ENCODE measurements at regions not wholly inside any gene's neighbourhood (a gene's known extent, or its start where the extent isn't known, plus 50 kb on each side); places are given as distances from the start of the nearest gene placed in this dataset.
"Not testable (repeated sequence)": the region's sequence is repeated elsewhere in the genome, so short reads cannot be mapped to it uniquely, and the experiment has no call there.

DNA sequence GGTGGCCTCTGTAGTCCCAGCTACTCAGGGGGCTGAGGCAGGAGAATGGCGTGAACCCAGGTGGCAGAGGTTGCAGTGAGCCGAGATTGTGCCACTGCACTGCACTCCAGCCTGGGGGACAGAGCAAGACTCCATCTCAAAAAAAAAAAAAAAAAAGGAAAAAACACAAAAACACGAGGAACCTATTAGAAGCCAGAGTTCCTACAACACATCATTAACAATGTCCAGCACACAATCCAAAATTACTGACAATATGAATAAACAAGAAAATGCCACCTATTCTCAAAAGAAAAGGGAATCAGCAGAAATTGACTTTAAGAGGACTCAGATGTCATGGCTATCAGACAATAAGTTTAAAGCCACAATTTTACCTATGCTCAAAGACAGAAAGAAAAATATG, 57.3 kb upstream of the HS3ST3A1 start:
- not testable (repeated sequence) for DNase-seq (ENCODE audit: low spot score)

DNA sequence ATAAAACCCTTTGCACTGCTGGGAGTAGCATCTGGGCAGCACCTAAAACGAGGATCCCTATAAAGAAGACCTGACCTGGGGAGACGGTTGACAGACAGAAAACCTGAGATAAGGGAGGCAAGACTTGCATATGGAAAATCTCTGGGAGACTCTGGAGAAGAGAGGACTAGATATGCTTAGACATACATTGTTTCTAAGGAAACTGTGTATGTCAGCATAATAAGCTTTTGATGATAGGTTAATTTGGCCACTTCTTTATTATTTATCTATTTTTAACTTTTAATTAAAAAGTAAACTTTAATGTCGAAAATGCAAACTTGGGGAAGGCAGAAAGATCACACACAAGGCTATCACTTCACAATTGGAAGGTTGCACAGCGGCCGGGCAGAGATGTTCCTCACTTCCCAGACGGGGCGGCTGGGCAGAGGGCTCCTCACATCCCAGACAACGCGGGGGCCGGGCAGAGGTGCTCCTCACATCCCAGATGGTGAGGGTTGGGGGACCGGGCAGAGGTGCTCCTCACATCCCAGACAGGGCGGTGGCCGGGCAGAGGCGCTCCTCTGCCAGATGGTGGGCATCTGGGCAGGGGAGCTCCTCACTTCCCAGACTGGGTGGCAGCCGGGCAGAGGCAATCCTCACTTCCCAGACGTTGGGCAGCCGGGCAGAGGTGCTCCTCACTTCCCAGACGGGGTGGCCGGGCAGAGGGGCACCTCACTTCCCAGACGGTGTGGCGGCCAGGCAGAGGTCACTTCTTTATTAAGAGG, 64.3 kb upstream of the HS3ST3A1 start:
- DNase-seq (ENCODE audit: low spot score): no peak

DNA sequence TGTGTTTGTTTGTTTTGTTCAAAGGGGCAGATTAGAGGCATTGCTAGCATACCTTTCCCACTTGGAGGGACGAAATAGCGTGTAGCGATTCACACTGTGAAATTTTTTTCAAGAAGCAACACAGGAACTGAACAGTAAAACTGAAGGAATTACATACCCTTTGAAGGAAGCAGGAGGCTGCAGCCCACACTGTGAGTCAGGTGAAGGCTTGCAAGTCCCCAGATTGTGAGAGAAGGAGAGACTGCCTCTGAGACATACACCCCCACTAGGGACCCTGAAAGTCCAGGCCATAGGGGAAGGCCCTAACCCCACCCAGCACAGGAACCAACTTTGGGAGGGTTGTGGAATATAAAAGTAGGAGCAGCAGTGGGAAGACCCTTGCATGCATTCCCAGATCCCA, 69.6 kb upstream of the HS3ST3A1 start:
- DNase-seq (ENCODE audit: low spot score): no peak

DNA sequence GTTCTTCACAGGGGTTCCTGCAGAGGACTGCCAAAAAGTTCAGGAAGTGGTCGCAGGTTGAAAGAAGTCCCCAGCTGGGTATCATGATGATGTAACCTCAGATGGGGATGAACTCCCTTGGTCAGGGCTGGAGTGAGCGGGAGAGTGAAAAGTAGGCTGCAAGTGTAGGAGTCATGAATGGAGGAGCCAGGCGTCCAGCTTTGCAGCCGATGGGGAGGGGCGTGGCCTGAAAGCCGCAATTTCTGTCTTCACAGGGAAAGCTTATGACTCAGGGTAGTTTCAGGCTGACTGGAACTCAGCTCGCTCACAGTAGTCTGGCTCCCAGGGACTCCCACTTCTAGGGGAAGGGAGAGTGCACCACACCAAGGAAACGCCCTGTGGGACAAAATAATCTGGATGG, 70.0 kb upstream of the HS3ST3A1 start:
- DNase-seq (ENCODE audit: low spot score): no peak

DNA sequence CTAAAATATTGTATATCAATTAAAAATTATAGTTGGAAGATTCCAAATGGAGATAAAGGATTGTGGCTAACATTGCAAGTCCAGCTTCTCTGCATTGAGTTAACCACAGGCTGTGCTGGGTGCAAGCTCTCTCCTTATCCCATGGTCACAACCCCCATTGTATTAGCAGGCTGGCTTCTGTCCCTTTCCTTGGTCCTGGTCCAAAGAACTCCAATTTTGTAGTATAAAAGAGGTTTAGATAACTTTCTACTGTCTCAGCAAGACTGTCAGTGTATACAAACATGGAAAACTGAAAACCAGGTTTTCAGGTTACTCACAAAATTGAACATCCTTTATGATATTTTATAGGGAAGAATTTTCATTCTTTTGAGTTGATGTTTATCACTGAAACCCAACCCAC, 76.6 kb upstream of the HS3ST3A1 start:
- DNase-seq (ENCODE audit: low spot score): peak; percentile 0

DNA sequence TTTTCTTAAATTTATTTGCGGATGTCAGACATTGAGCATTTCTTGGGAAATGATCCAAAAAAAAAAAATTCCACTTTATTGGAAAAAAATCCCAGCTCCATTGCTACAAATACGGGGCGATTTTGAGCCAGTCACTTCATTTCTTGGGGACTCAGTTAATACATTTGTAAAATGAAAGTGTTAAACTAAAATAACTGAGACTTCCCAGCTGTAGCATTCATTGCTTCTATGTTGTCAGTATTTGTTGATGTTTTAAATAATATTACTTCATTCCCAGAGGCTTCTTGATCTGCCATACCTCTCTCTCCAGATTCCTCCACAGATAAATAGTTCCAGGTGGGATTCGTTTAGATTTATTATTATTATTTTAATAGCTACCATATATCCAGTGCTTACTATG, 77.1 kb upstream of the HS3ST3A1 start:
- DNase-seq (ENCODE audit: low spot score): no peak

DNA sequence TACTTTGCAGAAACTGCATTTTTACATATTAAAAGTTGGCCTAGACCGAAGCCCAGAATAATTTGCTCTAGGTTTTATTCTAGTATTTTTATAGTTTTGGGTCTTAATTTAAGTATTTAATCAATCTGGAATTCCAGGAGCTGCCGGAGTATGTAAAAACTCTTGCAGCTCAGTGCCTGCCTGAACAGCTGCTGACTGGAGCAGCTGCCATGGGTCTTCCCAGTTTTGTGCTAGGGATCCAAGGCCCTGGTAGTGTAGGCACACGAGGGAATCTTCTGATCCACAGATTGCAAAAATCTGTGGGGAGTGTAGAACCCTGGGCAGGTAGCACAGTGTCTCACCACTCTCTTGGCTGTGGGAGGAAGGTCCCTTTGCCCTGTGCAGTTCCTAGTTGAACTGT, 87.0 kb upstream of the HS3ST3A1 start:
- no peak for DNase-seq (ENCODE audit: low spot score)

DNA sequence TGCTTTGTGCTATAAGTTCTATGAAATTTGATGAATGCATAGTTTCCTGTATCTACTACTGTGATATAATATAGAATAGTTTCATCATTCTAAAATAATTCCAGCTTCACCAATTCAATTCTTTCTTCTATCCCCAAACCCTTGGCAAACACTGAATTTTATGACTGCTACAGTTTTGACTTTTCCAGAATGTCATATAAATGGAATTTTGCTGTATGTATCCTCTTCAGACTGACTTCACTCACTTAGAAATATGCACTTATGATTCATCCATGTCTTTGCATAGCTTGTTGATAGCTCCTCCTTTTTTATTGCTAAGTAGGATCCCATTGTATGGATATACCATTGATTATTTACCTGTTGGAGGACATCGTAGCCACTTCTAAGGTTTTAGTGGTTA, 89.1 kb upstream of the HS3ST3A1 start:
- no peak for DNase-seq (ENCODE audit: low spot score)

DNA sequence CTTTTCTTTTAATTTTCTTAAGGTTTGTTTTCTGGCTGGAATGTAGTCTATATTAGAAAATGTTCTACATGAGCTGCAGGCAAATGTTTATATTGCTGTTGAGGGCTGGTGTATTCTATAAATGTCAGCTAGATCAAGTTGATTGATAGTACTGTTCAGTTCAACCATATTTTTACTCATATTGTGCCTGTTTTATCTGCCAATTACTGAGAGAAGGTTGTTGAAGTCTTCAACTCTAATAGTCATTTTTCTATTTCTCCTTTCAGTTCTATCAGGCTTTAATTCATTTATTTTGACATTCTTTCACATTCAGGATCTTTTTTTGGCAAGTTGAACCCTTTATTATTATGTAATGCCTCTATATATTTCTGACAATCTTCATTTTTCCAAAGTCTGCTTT, 93.2 kb upstream of the HS3ST3A1 start:
- no peak for DNase-seq (ENCODE audit: low spot score)

DNA sequence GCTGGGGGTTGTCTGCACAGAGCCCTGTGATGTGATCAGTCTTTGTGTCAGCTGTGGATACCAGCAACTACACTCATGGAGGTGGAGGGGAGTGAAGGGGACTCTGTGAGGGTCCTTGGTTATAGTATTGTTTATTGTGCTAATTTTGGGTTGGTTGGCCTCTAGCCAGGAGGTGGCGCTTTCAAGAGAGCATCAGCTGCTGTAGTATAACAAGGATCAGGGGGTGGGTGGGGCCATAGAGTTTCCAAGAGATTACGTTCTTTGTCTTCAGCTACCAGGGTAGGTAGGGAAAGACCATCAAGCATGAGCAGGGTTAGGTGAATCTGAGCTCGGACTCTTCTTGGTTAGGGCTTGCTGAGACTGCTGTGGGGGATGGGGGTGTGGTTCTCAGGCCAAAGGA, 97.1 kb upstream of the HS3ST3A1 start:
- no peak for DNase-seq (ENCODE audit: low spot score)

DNA sequence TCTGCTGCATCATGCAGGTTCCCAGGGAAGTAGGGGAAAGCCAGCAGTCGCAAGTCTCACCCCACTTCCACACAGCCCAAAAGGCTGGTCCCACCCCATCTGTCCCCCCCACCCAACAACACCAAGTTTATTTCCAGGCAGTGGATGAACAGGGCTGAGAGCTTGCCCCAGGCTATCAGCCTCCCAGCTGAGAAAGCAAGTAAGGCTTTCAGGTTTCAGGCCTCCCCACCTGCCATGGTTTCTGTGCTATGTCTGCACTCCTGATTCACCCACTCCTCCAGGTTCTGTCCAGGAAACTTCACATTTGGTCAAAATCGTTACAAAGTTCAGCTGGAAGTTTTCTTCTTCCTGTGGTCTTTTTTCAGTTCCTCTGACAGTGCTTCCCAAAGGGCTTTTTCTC, 97.5 kb upstream of the HS3ST3A1 start:
- no peak for DNase-seq (ENCODE audit: low spot score)

DNA sequence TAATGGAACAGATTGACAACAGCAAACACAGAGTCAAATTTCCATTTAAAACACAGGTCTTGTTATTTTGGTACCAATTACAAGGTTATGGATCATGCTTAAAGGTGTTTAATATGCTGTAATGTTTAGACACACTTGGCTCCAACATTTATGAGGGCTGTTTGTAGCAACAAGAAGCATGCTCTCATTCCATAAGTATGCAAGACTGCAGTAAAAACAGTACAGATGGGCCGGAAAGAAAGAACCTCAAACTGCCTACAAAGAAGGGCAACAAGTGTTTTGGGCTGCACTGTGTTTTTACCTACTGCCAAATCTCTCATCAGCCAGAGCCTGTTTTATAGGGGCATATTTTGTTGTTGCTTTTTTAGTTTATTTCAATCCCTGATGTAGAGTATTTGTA, 100.5 kb upstream of the HS3ST3A1 start:
- DNase-seq (ENCODE audit: low spot score): no peak

DNA sequence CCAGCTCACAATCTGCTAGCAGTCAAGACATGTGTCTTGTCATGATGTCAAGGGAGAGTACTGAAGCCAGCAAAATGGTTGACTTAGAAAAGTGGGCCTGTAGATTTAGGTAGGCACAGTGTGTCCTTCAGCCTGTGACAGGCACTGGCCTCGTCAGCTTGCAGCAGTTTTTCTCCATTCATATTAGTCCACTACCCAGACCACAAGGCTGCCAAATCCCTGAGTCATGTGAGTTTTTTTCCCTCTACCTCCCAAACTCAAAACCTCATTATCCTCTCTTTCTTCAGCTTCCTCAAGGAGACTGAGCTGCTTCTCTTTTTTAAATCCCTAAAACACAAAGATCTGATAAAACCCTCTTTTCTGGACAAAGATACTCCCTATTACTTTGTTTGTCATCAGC, 102.6 kb upstream of the HS3ST3A1 start:
- no peak for DNase-seq (ENCODE audit: low spot score)

DNA sequence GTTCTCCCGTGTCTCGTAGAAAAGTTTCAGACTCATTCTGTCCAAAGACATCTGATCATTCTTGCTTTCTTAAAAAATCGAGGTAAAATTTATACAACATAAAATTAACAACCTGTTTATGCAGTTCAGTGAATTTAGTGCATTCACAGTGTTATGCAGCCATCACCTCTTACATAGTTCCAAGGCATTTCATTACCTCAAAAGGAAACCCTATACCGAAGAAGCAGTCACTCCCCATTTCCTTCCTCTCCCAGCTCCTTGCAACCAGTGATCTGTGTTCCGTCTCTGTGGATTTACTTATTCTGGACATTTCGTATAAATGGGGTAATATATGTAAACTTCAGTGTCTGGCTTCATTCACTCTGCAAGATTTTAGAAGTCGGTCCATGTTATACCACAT, 103.5 kb upstream of the HS3ST3A1 start:
- DNase-seq (ENCODE audit: low spot score): no peak

DNA sequence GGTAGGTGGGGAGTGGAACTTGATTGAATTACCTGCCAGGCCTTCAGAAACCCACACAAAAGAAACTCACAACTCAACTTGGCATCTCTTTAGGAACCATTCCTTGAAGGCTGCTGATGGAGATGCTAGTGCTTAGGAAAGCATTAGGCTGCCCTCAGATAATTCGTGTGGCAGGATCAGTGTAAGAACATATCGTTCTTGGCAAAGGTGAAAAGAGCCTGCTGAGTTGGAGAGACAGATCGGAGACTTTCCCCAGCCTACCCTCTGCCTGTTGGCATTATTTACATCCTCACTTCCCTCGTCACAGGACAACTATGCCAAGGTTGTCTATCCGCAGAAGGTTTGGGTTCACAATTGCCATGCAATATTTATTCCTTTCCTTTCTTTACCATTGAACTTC, 120.0 kb upstream of the HS3ST3A1 start:
- no peak for DNase-seq (ENCODE audit: low spot score)

DNA sequence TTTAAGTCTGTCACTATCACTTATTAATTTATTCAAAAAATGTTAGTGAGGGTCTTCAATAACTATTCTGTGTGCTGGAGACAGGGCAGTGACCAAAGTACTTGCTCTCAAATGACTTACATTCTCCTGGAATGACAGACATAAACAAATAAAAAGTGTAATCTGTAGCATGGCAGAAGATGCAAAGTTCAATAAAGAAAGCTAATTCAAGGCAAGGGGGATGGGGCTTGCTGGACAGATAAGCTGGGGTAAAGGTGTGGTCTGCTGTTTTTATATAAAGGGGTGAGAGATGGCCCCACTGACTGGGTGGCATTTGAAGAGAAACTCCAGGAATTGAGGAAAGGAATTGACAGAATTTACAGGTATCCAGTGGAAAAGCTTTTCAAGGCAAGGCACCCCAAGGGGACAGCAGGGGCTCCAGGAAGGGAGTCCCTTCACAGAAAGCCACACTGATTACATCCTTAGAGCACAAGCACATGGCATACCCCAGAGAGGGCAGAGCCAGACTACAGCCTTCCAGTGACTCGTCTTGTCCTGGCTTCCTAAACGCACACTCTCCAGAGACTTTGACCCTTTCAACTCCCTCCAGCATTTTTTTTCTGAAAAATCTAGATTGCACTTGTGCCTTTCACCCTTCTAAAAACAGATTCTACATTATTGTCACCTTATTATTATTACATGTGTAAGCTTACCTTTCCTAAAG, 123.7 kb upstream of the HS3ST3A1 start:
- no peak for DNase-seq (ENCODE audit: low spot score)

DNA sequence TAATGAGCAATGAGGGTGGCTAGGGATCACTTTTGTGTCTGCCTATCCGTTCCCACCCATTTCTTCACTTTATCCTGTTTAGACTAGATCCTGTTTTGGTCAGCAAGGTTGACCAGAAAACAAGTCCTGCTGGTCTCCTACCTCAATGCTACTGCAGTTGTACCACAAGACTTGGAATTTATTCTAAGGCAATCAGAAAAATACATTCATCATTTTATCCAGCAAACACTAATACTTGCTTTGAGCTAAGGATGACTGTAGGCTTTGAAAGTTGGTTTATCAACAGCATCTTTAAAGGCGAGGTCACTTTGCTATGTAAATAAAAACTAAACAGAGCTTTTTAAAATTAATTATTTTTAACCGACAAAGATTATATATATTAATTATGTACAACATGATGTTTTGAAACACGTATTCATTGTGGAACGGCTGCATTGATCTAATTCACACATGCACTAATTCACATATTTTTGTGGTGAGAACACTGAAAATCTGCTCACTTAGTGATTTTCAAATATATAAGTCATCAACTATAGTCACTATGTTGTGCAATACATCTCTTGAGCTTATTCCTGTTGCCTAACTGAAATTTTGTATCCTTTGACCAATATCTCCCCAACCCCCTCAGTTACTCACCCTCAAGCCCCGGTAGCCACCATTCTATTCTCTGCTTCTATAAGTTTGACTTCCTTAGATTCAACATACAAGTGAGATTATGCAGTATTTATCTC, 125.9 kb upstream of the HS3ST3A1 start:
- no peak for DNase-seq (ENCODE audit: low spot score)

DNA sequence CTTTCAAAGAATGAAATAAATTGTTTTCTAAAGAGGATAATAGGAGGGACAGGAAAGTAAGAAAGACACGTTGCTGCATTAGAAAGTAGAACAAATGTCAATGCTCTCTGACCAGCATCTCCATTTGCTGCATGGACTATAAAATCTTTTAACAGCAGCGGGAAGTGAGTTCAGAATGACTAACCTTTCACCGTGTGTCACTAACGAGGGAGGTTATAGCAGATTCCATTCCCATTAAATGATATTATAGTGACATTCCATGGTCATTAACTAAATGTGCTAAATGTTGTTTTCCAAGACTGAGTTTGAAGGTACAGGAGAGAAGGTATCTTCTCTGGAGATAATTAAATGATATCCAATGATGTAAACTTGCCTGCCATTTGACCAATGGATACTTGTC, 127.1 kb upstream of the HS3ST3A1 start:
- DNase-seq (ENCODE audit: low spot score): no peak

DNA sequence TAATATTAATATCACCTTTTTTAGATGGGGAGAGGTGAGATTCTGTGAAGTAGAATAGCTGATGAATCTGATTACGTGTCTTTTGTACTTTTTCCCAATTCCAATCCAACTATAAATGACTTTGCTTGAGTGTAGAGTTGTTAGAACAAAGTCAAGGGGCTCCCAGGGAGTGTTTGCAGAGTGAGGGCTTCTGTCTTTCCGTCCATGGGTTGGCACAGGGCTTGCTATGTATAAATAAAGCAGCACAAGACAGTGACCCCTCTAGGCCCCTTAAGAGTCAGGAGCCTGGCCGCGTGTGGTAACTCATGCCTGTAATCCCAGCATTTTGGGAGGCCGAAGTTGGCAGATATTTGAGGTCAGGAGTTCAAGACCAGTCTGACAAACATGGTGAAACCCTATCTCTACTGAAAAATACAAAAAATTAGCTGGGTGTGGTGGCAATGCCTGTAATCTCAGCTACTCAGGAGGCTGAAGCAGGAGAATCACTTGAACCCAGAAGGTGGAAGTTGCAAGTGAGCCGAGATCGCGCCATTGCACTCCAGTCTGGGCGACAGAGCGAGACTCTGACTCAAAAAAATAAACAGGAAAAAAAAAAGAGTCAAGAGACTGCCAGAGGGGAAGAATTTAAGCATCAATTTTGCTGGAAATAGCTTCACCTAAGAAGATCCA, 127.9 kb upstream of the HS3ST3A1 start:
- DNase-seq (ENCODE audit: low spot score): no peak

DNA sequence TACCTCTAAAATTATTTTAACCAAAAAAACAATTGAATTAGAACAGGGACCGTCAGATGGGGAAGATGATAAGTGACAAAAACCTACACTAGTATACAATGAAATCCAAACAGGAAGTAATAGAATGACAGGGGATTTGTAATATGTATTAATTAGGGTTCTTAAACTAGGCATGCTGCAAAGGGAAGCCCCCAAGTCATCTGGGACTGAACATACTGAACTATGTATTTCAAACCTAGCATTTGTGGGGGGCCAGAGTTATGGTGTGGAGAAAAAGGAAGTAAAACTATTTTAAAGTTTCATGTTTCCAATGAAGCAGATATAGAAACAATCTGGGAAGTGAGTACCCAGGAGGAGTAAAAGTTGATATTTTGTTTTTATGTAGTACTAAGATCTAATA, 133.2 kb upstream of the HS3ST3A1 start:
- no peak for DNase-seq (ENCODE audit: low spot score)

DNA sequence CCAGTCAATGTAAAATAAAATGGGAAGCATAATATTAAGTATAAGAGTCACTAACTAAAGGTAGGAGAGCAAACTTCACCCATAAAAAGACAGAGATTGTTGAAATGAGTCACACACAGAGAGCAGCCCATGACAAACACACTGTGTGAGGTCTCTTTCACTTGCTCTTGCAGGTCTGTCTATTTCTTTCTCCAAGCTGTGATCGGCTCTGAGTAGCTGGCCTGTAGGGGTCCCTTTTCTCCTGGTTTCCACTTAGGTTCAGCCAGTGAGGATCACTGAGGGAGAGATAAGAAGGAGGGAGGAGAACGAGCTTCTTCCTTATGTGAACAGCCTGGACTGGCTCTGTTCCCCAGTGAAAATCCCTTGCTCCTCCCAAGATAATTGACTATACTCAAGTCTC, 133.7 kb upstream of the HS3ST3A1 start:
- DNase-seq (ENCODE audit: low spot score): no peak

DNA sequence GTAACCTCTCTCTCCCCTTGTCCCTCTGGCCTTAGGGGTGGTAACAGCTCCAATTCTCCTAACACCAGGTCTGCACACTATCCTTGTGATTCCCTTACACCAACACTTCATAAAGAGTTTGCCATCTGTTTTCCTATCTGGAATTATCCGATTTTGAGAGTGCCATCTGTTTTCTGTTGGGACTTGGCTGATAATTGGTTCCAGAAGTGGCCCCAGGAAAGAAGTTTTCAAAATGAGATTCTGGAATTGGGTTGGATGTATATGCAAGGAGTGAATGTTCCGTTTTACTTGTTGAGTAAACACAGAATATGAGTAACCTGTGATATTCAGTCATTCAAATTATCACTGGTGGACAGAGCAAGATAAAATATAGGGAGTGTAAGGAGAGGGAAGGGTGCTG, 134.1 kb upstream of the HS3ST3A1 start:
- DNase-seq (ENCODE audit: low spot score): no peak

DNA sequence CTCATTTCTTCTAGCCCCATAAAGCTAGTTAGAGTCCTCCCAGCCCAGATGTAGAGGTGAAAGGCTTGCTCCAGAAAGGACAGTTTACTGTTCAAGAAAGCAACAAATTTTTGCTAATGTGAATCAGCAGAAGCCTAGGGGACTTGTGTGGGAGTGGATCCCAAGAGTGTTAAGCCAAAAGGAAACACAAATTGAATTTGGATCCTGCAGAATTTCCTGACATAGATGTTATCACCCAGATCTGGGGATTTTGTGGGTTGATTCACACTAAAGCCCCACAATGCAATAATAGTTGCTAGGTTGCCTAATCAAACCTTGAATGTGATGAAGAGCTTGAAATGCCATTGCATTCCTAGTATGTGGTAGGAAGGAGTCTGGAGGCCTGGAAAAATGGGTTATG, 135.2 kb upstream of the HS3ST3A1 start:
- no peak for DNase-seq (ENCODE audit: low spot score)

All from globus pallidus (tissue), 1 donor.